Thyroid gland (tissue), 4 donors: ENCODE measurements at regions not wholly inside any gene's neighbourhood (a gene's known extent, or its start where the extent isn't known, plus 50 kb on each side); places are given as distances from the start of the nearest gene placed in this dataset.

ENCODE experiments used
- DNase-seq, 2 donors: peaks; one replicate each; pipeline ENCODE4 v3.0.0-alpha.2; 2019
- H3K27ac ChIP-seq, 3 donors: fragments of 200-600 bp; sonication (generic); 1 replicate in 2 of 3; 2 replicates in 1 of 3; pipeline ENCODE4 v1.5.1; 2016 to 2019; ENCODE audit warnings: mild to moderate bottlenecking in 1 of 3, moderate library complexity in 1 of 3
- H3K27me3 ChIP-seq: fragments of 200-600 bp; sonication (generic); one replicate; pipeline ENCODE4 v1.5.1; 2019
- H3K36me3 ChIP-seq, 2 donors: fragments of 200-600 bp; sonication (generic); one replicate each; pipeline ENCODE4 v1.5.1; 2016 to 2019
- H3K4me1 ChIP-seq, 2 donors: fragments of 200-600 bp; sonication (generic); one replicate each; pipeline ENCODE4 v1.5.1; 2017 to 2019
- H3K4me3 ChIP-seq, 3 donors: fragments of 200-600 bp; sonication (generic); replicated peaks in 1 of 3; 1 replicate in 2 of 3; 2 replicates in 1 of 3; pipeline ENCODE4 v1.5.1; 2016; ENCODE audit warnings: mild to moderate bottlenecking in 1 of 3
- H3K9me3 ChIP-seq: fragments of 200-600 bp; sonication (generic); one replicate; pipeline ENCODE4 v1.5.1; 2017
- POLR2A ChIP-seq, 2 donors: fragments of 450-650 bp; IDR thresholded peaks; one replicate each; pipeline ENCODE4 v1.6.1; 2017; ENCODE audit warnings: antibody characterized with exemption in 2 of 2, mild to moderate bottlenecking in 2 of 2, moderate library complexity in 1 of 2
- WGBS, 2 donors: methylation state at CpG; one replicate each; pipeline ENCODE4 v1.1.5; 2017; 5-methylcytosine and 5-hydroxymethylcytosine counted together
- intact Hi-C: fragments of 100-400 bp; cut with DNase I; formaldehyde crosslinking; loops from one replicate; pipeline ENCODE4 v1.15.1; 2023
- TF ChIP-seq, protein P1 (sequence below), 6 experiments: fragments of 200-600 bp in 3 of 6; fragments of 450-650 bp in 3 of 6; sonication (generic) in 3 of 6; IDR thresholded peaks; one replicate each; pipeline ENCODE4 v1.5.1; 2016 to 2019; ENCODE audit warnings: antibody characterized with exemption in 6 of 6, mild to moderate bottlenecking in 2 of 6, inconsistent platforms in 1 of 6, moderate library complexity in 1 of 6

DNA sequence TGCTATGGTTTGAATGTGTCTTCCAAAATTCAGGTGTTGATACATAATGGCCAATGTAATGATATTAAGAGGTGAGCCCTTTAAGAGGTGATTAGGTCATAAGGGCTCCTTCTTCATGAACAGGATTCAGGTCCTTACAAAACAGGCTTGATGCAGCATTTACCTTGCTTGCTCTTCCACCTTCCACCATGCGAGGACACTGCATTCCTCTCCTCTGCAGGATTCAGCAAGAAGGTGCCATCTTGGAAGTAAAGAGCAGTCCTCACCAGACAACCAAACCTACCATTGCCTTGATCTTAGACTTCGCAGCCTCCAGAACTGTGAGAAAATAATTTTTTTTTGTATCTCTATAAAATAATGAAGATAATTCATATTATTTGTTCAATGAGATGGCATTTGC, 314.0 kb upstream of the SMARCA2 start:
- no peaks in the 10 kb centered on the region for H3K9me3 ChIP-seq
- intact Hi-C loops: no loop called here
- DNase-seq: no peak
- H3K36me3 ChIP-seq: no peaks in the 10 kb centered on the region
- no peaks in the 10 kb centered on the region for H3K4me1 ChIP-seq
- H3K27ac ChIP-seq: no peak overlapping the region
- WGBS, 2 donors: 93 to 94% methylated on average over 2 of the region's 2 CpGs
- no peak overlapping the region for H3K4me3 ChIP-seq
- no peak for TF ChIP-seq POLR2A (IDR thresholded peaks at IDR 0.05)
- TF ChIP-seq, protein P1, sequence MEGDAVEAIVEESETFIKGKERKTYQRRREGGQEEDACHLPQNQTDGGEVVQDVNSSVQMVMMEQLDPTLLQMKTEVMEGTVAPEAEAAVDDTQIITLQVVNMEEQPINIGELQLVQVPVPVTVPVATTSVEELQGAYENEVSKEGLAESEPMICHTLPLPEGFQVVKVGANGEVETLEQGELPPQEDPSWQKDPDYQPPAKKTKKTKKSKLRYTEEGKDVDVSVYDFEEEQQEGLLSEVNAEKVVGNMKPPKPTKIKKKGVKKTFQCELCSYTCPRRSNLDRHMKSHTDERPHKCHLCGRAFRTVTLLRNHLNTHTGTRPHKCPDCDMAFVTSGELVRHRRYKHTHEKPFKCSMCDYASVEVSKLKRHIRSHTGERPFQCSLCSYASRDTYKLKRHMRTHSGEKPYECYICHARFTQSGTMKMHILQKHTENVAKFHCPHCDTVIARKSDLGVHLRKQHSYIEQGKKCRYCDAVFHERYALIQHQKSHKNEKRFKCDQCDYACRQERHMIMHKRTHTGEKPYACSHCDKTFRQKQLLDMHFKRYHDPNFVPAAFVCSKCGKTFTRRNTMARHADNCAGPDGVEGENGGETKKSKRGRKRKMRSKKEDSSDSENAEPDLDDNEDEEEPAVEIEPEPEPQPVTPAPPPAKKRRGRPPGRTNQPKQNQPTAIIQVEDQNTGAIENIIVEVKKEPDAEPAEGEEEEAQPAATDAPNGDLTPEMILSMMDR (IDR thresholded peaks at IDR 0.05): no peak
- H3K27me3 ChIP-seq: no peaks in the 10 kb centered on the region

- no peak for DNase-seq
- TF ChIP-seq, protein P1 (IDR thresholded peaks at IDR 0.05): no peak
- no peak for TF ChIP-seq POLR2A (IDR thresholded peaks at IDR 0.05)
These were observed 312.4 kb upstream of the SMARCA2 start for GRCh38 chr9:1702701-1703100.

GRCh38 chr9:1707291-1707690, 307.9 kb upstream of the SMARCA2 start:
- intact Hi-C loops: no loop called here
- H3K9me3 ChIP-seq: no peaks in the 10 kb centered on the region
- H3K36me3 ChIP-seq: no peaks in the 10 kb centered on the region
- no peaks in the 10 kb centered on the region for H3K4me1 ChIP-seq
- H3K27ac ChIP-seq: no peak overlapping the region
- no peak for DNase-seq
- H3K4me3 ChIP-seq: no peak overlapping the region
- no peak for TF ChIP-seq POLR2A (IDR thresholded peaks at IDR 0.05)
- WGBS, 2 donors: 26 to 36% methylated on average over 1 of the region's 1 CpG
- no peaks in the 10 kb centered on the region for H3K27me3 ChIP-seq

More at GRCh38 chr9:1702701-1703100, 312.4 kb upstream of the SMARCA2 start:
- no peaks in the 10 kb centered on the region for H3K36me3 ChIP-seq
- H3K9me3 ChIP-seq: no peaks in the 10 kb centered on the region
- H3K4me3 ChIP-seq: no peak overlapping the region
- 79 to 81% methylated on average over 3 of the region's 3 CpGs for WGBS, 2 donors
- intact Hi-C loops: no loop called here
- no peaks in the 10 kb centered on the region for H3K4me1 ChIP-seq
- H3K27me3 ChIP-seq: no peaks in the 10 kb centered on the region
- no peak overlapping the region for H3K27ac ChIP-seq

DNA sequence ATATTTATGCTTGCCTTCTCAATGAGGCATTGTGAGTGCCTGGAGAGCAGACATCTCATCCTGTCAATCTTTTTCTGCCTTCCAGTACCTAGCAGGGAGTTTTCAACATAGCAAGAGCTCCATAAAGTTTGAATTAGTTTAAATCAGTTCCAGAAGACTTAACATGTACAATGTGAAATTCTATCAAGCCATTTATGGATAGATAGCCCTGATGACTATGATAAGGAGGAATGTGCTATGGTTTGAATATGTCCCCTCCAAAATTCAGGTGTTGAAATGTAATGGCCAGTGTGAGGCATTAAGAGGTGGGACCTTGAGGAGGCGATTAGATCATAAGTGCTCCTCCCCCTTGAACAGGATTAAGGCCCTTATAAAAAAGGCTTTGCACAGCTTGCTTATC, 306.9 kb upstream of the SMARCA2 start:
- Histone ChIP-seq H3K4me3 (no peak overlapping the region), H3K27me3 (no peaks in the 10 kb centered on the region), H3K36me3 (no peaks in the 10 kb centered on the region), H3K27ac (no peak overlapping the region), H3K4me1 (no peaks in the 10 kb centered on the region), H3K9me3 (no peaks in the 10 kb centered on the region)
- intact Hi-C loops: no loop called here
- 75 to 86% methylated on average over 1 of the region's 1 CpG for WGBS, 2 donors
- no peak for TF ChIP-seq POLR2A (IDR thresholded peaks at IDR 0.05)
- TF ChIP-seq, protein P1 (IDR thresholded peaks at IDR 0.05): no peak
- DNase-seq: no peak

GRCh38 chr9:1709347-1709746, 305.8 kb upstream of the SMARCA2 start:
- WGBS, 2 donors: 93 to 100% methylated on average over 1 of the region's 1 CpG
- no peaks in the 10 kb centered on the region for H3K4me1 ChIP-seq
- no peak for TF ChIP-seq POLR2A (IDR thresholded peaks at IDR 0.05)
- TF ChIP-seq, protein P1 (IDR thresholded peaks at IDR 0.05): no peak
- intact Hi-C loops: no loop called here
- no peak for DNase-seq
- H3K9me3 ChIP-seq: no peaks in the 10 kb centered on the region
- H3K27ac ChIP-seq: no peak overlapping the region
- H3K36me3 ChIP-seq: no peaks in the 10 kb centered on the region
- no peak overlapping the region for H3K4me3 ChIP-seq
- no peaks in the 10 kb centered on the region for H3K27me3 ChIP-seq
